ENCODE measurements at regions not wholly inside any gene's neighbourhood (a gene's known extent, or its start where the extent isn't known, plus 50 kb on each side); places are given as distances from the start of the nearest gene placed in this dataset.

- no peak for DNase-seq (ENCODE audit: low read depth)
- no peak overlapping the region for H3K4me3 ChIP-seq (ENCODE audit: low read depth, low read length)
- TF ChIP-seq, protein P1, sequence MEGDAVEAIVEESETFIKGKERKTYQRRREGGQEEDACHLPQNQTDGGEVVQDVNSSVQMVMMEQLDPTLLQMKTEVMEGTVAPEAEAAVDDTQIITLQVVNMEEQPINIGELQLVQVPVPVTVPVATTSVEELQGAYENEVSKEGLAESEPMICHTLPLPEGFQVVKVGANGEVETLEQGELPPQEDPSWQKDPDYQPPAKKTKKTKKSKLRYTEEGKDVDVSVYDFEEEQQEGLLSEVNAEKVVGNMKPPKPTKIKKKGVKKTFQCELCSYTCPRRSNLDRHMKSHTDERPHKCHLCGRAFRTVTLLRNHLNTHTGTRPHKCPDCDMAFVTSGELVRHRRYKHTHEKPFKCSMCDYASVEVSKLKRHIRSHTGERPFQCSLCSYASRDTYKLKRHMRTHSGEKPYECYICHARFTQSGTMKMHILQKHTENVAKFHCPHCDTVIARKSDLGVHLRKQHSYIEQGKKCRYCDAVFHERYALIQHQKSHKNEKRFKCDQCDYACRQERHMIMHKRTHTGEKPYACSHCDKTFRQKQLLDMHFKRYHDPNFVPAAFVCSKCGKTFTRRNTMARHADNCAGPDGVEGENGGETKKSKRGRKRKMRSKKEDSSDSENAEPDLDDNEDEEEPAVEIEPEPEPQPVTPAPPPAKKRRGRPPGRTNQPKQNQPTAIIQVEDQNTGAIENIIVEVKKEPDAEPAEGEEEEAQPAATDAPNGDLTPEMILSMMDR (conservative IDR thresholded peaks at IDR 0.05; ENCODE audit: low read depth, low read length), result no peak
Observed at GRCh38 chr4:38366997-38367396, 297.0 kb upstream of the KLF3 start.

DNA sequence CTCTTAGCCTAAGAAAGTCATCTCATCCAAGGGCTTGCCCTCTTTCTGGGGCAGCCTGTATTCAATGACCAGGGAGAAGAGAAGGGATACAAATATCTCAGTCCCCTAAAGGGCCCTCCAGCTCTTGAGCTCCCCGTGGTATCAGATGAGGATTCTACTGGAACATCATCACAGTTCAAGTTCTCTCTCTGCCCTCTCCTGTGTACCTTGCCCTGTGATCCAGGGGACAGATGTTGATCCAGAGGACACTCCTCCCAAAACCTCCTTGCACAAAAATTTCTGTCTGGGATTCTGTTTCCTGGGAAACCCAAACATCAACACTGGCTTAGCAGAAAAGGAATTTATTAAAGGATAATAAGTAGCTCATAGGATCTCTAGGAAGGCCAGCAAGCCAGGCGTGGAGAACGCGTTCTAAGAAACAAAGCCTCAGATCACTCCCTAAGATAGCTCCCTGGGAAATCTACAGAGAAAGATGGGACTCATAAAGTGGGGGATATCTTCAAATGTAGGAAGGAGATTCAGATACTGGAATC, 296.3 kb upstream of the KLF3 start:
- TF ChIP-seq, protein P1 (conservative IDR thresholded peaks at IDR 0.05; ENCODE audit: low read depth, low read length), result no peak
- no peak overlapping the region for H3K4me3 ChIP-seq (ENCODE audit: low read depth, low read length)
- no peak for DNase-seq (ENCODE audit: low read depth)

DNA sequence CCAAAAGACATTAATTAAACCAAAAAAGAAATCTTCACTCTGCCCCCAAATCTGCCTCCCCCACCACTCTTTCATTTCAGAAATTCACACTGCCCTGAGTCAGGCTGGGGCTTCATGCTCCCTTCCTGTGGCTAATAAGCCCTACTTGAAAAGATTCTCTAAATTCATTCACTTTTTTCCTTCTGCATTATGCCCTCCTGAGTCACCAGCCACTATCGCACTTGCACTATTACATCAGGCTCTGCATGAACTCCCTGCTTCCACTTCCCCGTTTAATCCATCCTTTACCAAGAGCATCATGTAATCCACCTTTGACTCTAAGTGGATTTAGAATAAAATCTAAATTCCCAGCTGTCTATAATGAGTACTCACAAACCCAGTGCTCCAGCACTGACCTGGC, 295.4 kb upstream of the KLF3 start:
- TF ChIP-seq, protein P1 (conservative IDR thresholded peaks at IDR 0.05; ENCODE audit: low read depth, low read length), result no peak
- peak; percentile 50 for DNase-seq (ENCODE audit: low read depth)
- no peak overlapping the region for H3K4me3 ChIP-seq (ENCODE audit: low read depth, low read length)

- DNase-seq (ENCODE audit: low read depth), result peak; percentile 30
- H3K4me3 ChIP-seq (ENCODE audit: low read depth, low read length), result no peak overlapping the region
- TF ChIP-seq, protein P1 (conservative IDR thresholded peaks at IDR 0.05; ENCODE audit: low read depth, low read length), result no peak
Observed at GRCh38 chr4:38371391-38371851, 292.6 kb upstream of the KLF3 start.

GRCh38 chr4:38373375-38373774, 290.6 kb upstream of the KLF3 start:
- DNase-seq (ENCODE audit: low read depth), result no peak
- TF ChIP-seq, protein P1 (conservative IDR thresholded peaks at IDR 0.05; ENCODE audit: low read depth, low read length), result no peak
- no peak overlapping the region for H3K4me3 ChIP-seq (ENCODE audit: low read depth, low read length)

- no peak for DNase-seq (ENCODE audit: low read depth)
- H3K4me3 ChIP-seq (ENCODE audit: low read depth, low read length), result no peak overlapping the region
- TF ChIP-seq, protein P1 (conservative IDR thresholded peaks at IDR 0.05; ENCODE audit: low read depth, low read length), result no peak
Observed at GRCh38 chr4:38377195-38377594, 286.8 kb upstream of the KLF3 start.

GRCh38 chr4:38378478-38378877, 285.5 kb upstream of the KLF3 start:
- TF ChIP-seq, protein P1 (conservative IDR thresholded peaks at IDR 0.05; ENCODE audit: low read depth, low read length), result no peak
- no peak for DNase-seq (ENCODE audit: low read depth)
- no peak overlapping the region for H3K4me3 ChIP-seq (ENCODE audit: low read depth, low read length)
